ENCODE measurements at regions not wholly inside any gene's neighbourhood (a gene's known extent, or its start where the extent isn't known, plus 50 kb on each side); places are given as distances from the start of the nearest gene placed in this dataset.

GRCh38 chrX:5155301-5155700 is 1073.4 kb downstream of the NLGN4X start:
- WGBS (ENCODE audit: insufficient coverage, low lambda C conversion rate), result no CpG with 5 or more reads among the region's 3 CpGs
- Histone ChIP-seq H3K4me1 (ENCODE audit: control insufficient read depth, insufficient read depth, low read length) (no peaks in the 10 kb centered on the region), H3K9me3 (ENCODE audit: control insufficient read depth, low read depth, low read length) (no peaks in the 10 kb centered on the region), H3K27ac (ENCODE audit: low read length) (no peak overlapping the region), H3K36me3 (ENCODE audit: control insufficient read depth, insufficient read depth, low read length) (no peaks in the 10 kb centered on the region), H3K4me3 (ENCODE audit: low read length) (no peak overlapping the region), H3K27me3 (ENCODE audit: control insufficient read depth, insufficient read depth, low read length) (no peaks in the 10 kb centered on the region)
- no peak for DNase-seq

GRCh38 chrX:5145957-5146356 is 1082.7 kb downstream of the NLGN4X start:
- H3K9me3 ChIP-seq (ENCODE audit: control insufficient read depth, low read depth, low read length), result no peaks in the 10 kb centered on the region
- H3K4me3 ChIP-seq (ENCODE audit: low read length), result no peak overlapping the region
- H3K36me3 ChIP-seq (ENCODE audit: control insufficient read depth, insufficient read depth, low read length), result no peaks in the 10 kb centered on the region
- 100% methylated on average over 1 of the region's 4 CpGs for WGBS (ENCODE audit: insufficient coverage, low lambda C conversion rate)
- H3K27me3 ChIP-seq (ENCODE audit: control insufficient read depth, insufficient read depth, low read length), result no peaks in the 10 kb centered on the region
- no peak overlapping the region for H3K27ac ChIP-seq (ENCODE audit: low read length)
- DNase-seq, result no peak
- no peaks in the 10 kb centered on the region for H3K4me1 ChIP-seq (ENCODE audit: control insufficient read depth, insufficient read depth, low read length)

GRCh38 chrX:5142644-5143043 is 1086.0 kb downstream of the NLGN4X start:
- WGBS (ENCODE audit: insufficient coverage, low lambda C conversion rate), result 100% methylated on average over 1 of the region's 7 CpGs

GRCh38 chrX:5122181-5122678 is 1106.4 kb downstream of the NLGN4X start:
- Histone ChIP-seq H3K9me3 (ENCODE audit: control insufficient read depth, low read depth, low read length) (no peaks in the 10 kb centered on the region), H3K27ac (ENCODE audit: low read length) (no peak overlapping the region), H3K27me3 (ENCODE audit: control insufficient read depth, insufficient read depth, low read length) (no peaks in the 10 kb centered on the region), H3K36me3 (ENCODE audit: control insufficient read depth, insufficient read depth, low read length) (no peaks in the 10 kb centered on the region), H3K4me1 (ENCODE audit: control insufficient read depth, insufficient read depth, low read length) (no peaks in the 10 kb centered on the region), H3K4me3 (ENCODE audit: low read length) (no peak overlapping the region)
- WGBS (ENCODE audit: insufficient coverage, low lambda C conversion rate), result 80% methylated on average over 1 of the region's 4 CpGs
- no peak for DNase-seq

More at GRCh38 chrX:5142644-5143043, 1086.0 kb downstream of the NLGN4X start:
- Histone ChIP-seq H3K9me3 (ENCODE audit: control insufficient read depth, low read depth, low read length) (no peaks in the 10 kb centered on the region), H3K27ac (ENCODE audit: low read length) (no peak overlapping the region), H3K4me1 (ENCODE audit: control insufficient read depth, insufficient read depth, low read length) (no peaks in the 10 kb centered on the region), H3K4me3 (ENCODE audit: low read length) (no peak overlapping the region), H3K27me3 (ENCODE audit: control insufficient read depth, insufficient read depth, low read length) (no peaks in the 10 kb centered on the region), H3K36me3 (ENCODE audit: control insufficient read depth, insufficient read depth, low read length) (no peaks in the 10 kb centered on the region)
- DNase-seq, result no peak

GRCh38 chrX:5117816-5118215 is 1110.9 kb downstream of the NLGN4X start:
- no peak for DNase-seq
- H3K27ac ChIP-seq (ENCODE audit: low read length), result no peak overlapping the region
- no peak overlapping the region for H3K4me3 ChIP-seq (ENCODE audit: low read length)
- WGBS (ENCODE audit: insufficient coverage, low lambda C conversion rate), result no CpG with 5 or more reads among the region's 4 CpGs
- no peaks in the 10 kb centered on the region for H3K4me1 ChIP-seq (ENCODE audit: control insufficient read depth, insufficient read depth, low read length)
- no peaks in the 10 kb centered on the region for H3K27me3 ChIP-seq (ENCODE audit: control insufficient read depth, insufficient read depth, low read length)
- H3K9me3 ChIP-seq (ENCODE audit: control insufficient read depth, low read depth, low read length), result no peaks in the 10 kb centered on the region
- H3K36me3 ChIP-seq (ENCODE audit: control insufficient read depth, insufficient read depth, low read length), result no peaks in the 10 kb centered on the region

- WGBS (ENCODE audit: insufficient coverage, low lambda C conversion rate), result no CpG with 5 or more reads among the region's 6 CpGs
- H3K27me3 ChIP-seq (ENCODE audit: control insufficient read depth, insufficient read depth, low read length), result no peaks in the 10 kb centered on the region
- H3K4me1 ChIP-seq (ENCODE audit: control insufficient read depth, insufficient read depth, low read length), result no peaks in the 10 kb centered on the region
- no peaks in the 10 kb centered on the region for H3K36me3 ChIP-seq (ENCODE audit: control insufficient read depth, insufficient read depth, low read length)
- H3K9me3 ChIP-seq (ENCODE audit: control insufficient read depth, low read depth, low read length), result no peaks in the 10 kb centered on the region
- no peak overlapping the region for H3K4me3 ChIP-seq (ENCODE audit: low read length)
- H3K27ac ChIP-seq (ENCODE audit: low read length), result no peak overlapping the region
- DNase-seq, result peak in 1 of 2 donors; percentile 2
Observed at GRCh38 chrX:5113128-5113527, 1115.5 kb downstream of the NLGN4X start.

GRCh38 chrX:5100004-5100403 is 1128.7 kb downstream of the NLGN4X start:
- Histone ChIP-seq H3K27ac (ENCODE audit: low read length) (no peak overlapping the region), H3K4me3 (ENCODE audit: low read length) (no peak overlapping the region), H3K36me3 (ENCODE audit: control insufficient read depth, insufficient read depth, low read length) (no peaks in the 10 kb centered on the region), H3K9me3 (ENCODE audit: control insufficient read depth, low read depth, low read length) (no peaks in the 10 kb centered on the region), H3K4me1 (ENCODE audit: control insufficient read depth, insufficient read depth, low read length) (no peaks in the 10 kb centered on the region), H3K27me3 (ENCODE audit: control insufficient read depth, insufficient read depth, low read length) (no peaks in the 10 kb centered on the region)
- no CpG with 5 or more reads among the region's 8 CpGs for WGBS (ENCODE audit: insufficient coverage, low lambda C conversion rate)
- DNase-seq, result no peak

GRCh38 chrX:5086388-5086787 is 1142.3 kb downstream of the NLGN4X start:
- H3K9me3 ChIP-seq (ENCODE audit: control insufficient read depth, low read depth, low read length), result no peaks in the 10 kb centered on the region
- no peak overlapping the region for H3K4me3 ChIP-seq (ENCODE audit: low read length)
- 86% methylated on average over 1 of the region's 2 CpGs for WGBS (ENCODE audit: insufficient coverage, low lambda C conversion rate)
- H3K27me3 ChIP-seq (ENCODE audit: control insufficient read depth, insufficient read depth, low read length), result no peaks in the 10 kb centered on the region
- H3K36me3 ChIP-seq (ENCODE audit: control insufficient read depth, insufficient read depth, low read length), result no peaks in the 10 kb centered on the region
- no peak overlapping the region for H3K27ac ChIP-seq (ENCODE audit: low read length)
- no peaks in the 10 kb centered on the region for H3K4me1 ChIP-seq (ENCODE audit: control insufficient read depth, insufficient read depth, low read length)
- DNase-seq, result no peak

- no peak overlapping the region for H3K27ac ChIP-seq (ENCODE audit: low read length)
- H3K9me3 ChIP-seq (ENCODE audit: control insufficient read depth, low read depth, low read length), result no peaks in the 10 kb centered on the region
- no peak for DNase-seq
- no CpG with 5 or more reads among the region's 6 CpGs for WGBS (ENCODE audit: insufficient coverage, low lambda C conversion rate)
- H3K36me3 ChIP-seq (ENCODE audit: control insufficient read depth, insufficient read depth, low read length), result no peaks in the 10 kb centered on the region
- H3K27me3 ChIP-seq (ENCODE audit: control insufficient read depth, insufficient read depth, low read length), result no peaks in the 10 kb centered on the region
- H3K4me3 ChIP-seq (ENCODE audit: low read length), result no peak overlapping the region
- H3K4me1 ChIP-seq (ENCODE audit: control insufficient read depth, insufficient read depth, low read length), result no peaks in the 10 kb centered on the region
Observed at GRCh38 chrX:5084279-5084678, 1144.4 kb downstream of the NLGN4X start.

- Histone ChIP-seq H3K4me3 (ENCODE audit: low read length) (no peak overlapping the region), H3K36me3 (ENCODE audit: control insufficient read depth, insufficient read depth, low read length) (no peaks in the 10 kb centered on the region), H3K9me3 (ENCODE audit: control insufficient read depth, low read depth, low read length) (no peaks in the 10 kb centered on the region), H3K27me3 (ENCODE audit: control insufficient read depth, insufficient read depth, low read length) (no peaks in the 10 kb centered on the region), H3K27ac (ENCODE audit: low read length) (no peak overlapping the region), H3K4me1 (ENCODE audit: control insufficient read depth, insufficient read depth, low read length) (no peaks in the 10 kb centered on the region)
- DNase-seq, result no peak
- no CpG with 5 or more reads among the region's 3 CpGs for WGBS (ENCODE audit: insufficient coverage, low lambda C conversion rate)
Observed at GRCh38 chrX:5082705-5083104, 1146.0 kb downstream of the NLGN4X start.

GRCh38 chrX:5080791-5081190 is 1147.9 kb downstream of the NLGN4X start:
- Histone ChIP-seq H3K4me3 (ENCODE audit: low read length) (no peak overlapping the region), H3K4me1 (ENCODE audit: control insufficient read depth, insufficient read depth, low read length) (no peaks in the 10 kb centered on the region), H3K9me3 (ENCODE audit: control insufficient read depth, low read depth, low read length) (no peaks in the 10 kb centered on the region), H3K27ac (ENCODE audit: low read length) (no peak overlapping the region), H3K36me3 (ENCODE audit: control insufficient read depth, insufficient read depth, low read length) (no peaks in the 10 kb centered on the region), H3K27me3 (ENCODE audit: control insufficient read depth, insufficient read depth, low read length) (no peaks in the 10 kb centered on the region)
- no CpG with 5 or more reads among the region's 4 CpGs for WGBS (ENCODE audit: insufficient coverage, low lambda C conversion rate)
- DNase-seq, result no peak

Measured in large intestine (tissue), 3 donors.